ENCODE measurements at regions not wholly inside any gene's neighbourhood (a gene's known extent, or its start where the extent isn't known, plus 50 kb on each side); places are given as distances from the start of the nearest gene placed in this dataset.
"Not testable (repeated sequence)": the region's sequence is repeated elsewhere in the genome, so short reads cannot be mapped to it uniquely, and the experiment has no call there.

- DNase-seq = no peak
These were observed 253.6 kb downstream of the THBS2 start for GRCh38 chr6:169000022-169000421.

- DNase-seq = no peak
These were observed 254.3 kb downstream of the THBS2 start for GRCh38 chr6:168999392-168999791.

GRCh38 chr6:168996356-168996625, 257.4 kb downstream of the THBS2 start:
- DNase-seq = no peak

GRCh38 chr6:168995526-168996355, 257.9 kb downstream of the THBS2 start:
- DNase-seq = no peak

- no peak for DNase-seq
These were observed 258.7 kb downstream of the THBS2 start for GRCh38 chr6:168994956-168995355.

GRCh38 chr6:168992446-168993144, 261.1 kb downstream of the THBS2 start:
- no peak for DNase-seq

- not testable (repeated sequence) for DNase-seq
These were observed 262.0 kb downstream of the THBS2 start for GRCh38 chr6:168991695-168992094.

GRCh38 chr6:168990019-168990751, 263.5 kb downstream of the THBS2 start:
- no peak for DNase-seq

GRCh38 chr6:168989421-168989820, 264.2 kb downstream of the THBS2 start:
- no peak for DNase-seq

GRCh38 chr6:168988801-168989200, 264.8 kb downstream of the THBS2 start:
- DNase-seq = no peak

- no peak for DNase-seq
These were observed 265.4 kb downstream of the THBS2 start for GRCh38 chr6:168988280-168988679.

GRCh38 chr6:168985705-168986104, 267.9 kb downstream of the THBS2 start:
- DNase-seq = no peak

GRCh38 chr6:168983925-168984324, 269.7 kb downstream of the THBS2 start:
- DNase-seq = no peak

GRCh38 chr6:168981187-168981586, 272.5 kb downstream of the THBS2 start:
- DNase-seq = no peak

GRCh38 chr6:168979254-168979653, 274.4 kb downstream of the THBS2 start:
- no peak for DNase-seq

- no peak for DNase-seq
These were observed 281.5 kb downstream of the THBS2 start for GRCh38 chr6:168972128-168972527.

- DNase-seq = no peak
These were observed 282.1 kb downstream of the THBS2 start for GRCh38 chr6:168971549-168971948.

GRCh38 chr6:168968801-168969200, 284.8 kb downstream of the THBS2 start:
- DNase-seq = no peak

GRCh38 chr6:168968228-168968627, 285.4 kb downstream of the THBS2 start:
- no peak for DNase-seq

- DNase-seq = no peak
These were observed 286.2 kb downstream of the THBS2 start for GRCh38 chr6:168967281-168967925.

- no peak for DNase-seq
These were observed 289.4 kb downstream of the THBS2 start for GRCh38 chr6:168964138-168964835.

GRCh38 chr6:168962886-168963285, 290.8 kb downstream of the THBS2 start:
- DNase-seq = no peak

GRCh38 chr6:168961264-168961656, 292.4 kb downstream of the THBS2 start:
- DNase-seq = no peak

All from activated gamma-delta T cell treated with Interleukin-2 at 50 U/mL for 16 hours (primary cell).